ENCODE measurements at regions not wholly inside any gene's neighbourhood (a gene's known extent, or its start where the extent isn't known, plus 50 kb on each side); places are given as distances from the start of the nearest gene placed in this dataset.

- no peak for TF ChIP-seq CTCF (IDR thresholded peaks at IDR 0.05; ENCODE audit: insufficient read depth, low read length, poor library complexity, severe bottlenecking)
- no peak for DNase-seq (ENCODE audit: extremely low read depth, insufficient read length)
- Histone ChIP-seq H3K36me3 (ENCODE audit: control insufficient read depth, insufficient read depth, low read length) (no peaks in the 10 kb centered on the region), H3K4me3 (replicated peaks; ENCODE audit: low read depth, low read length) (no peak overlapping the region), H3K27me3 (replicated peaks; ENCODE audit: control insufficient read depth, insufficient read depth, low read length) (no peaks in the 10 kb centered on the region; the same call in none of the 2 replicates)
Measured at GRCh38 chr6:1044040-1044836, 267.7 kb upstream of the FOXQ1 start.

GRCh38 chr6:1043458-1043836 lies 268.5 kb upstream of the FOXQ1 start:
- H3K36me3 ChIP-seq (ENCODE audit: control insufficient read depth, insufficient read depth, low read length) = no peaks in the 10 kb centered on the region
- no peak overlapping the region for H3K4me3 ChIP-seq (replicated peaks; ENCODE audit: low read depth, low read length)
- no peak for TF ChIP-seq CTCF (IDR thresholded peaks at IDR 0.05; ENCODE audit: insufficient read depth, low read length, poor library complexity, severe bottlenecking)
- no peaks in the 10 kb centered on the region; the same call in none of the 2 replicates for H3K27me3 ChIP-seq (replicated peaks; ENCODE audit: control insufficient read depth, insufficient read depth, low read length)
- DNase-seq (ENCODE audit: extremely low read depth, insufficient read length) = no peak

- DNase-seq (ENCODE audit: extremely low read depth, insufficient read length) = no peak
- no peak for TF ChIP-seq CTCF (IDR thresholded peaks at IDR 0.05; ENCODE audit: insufficient read depth, low read length, poor library complexity, severe bottlenecking)
- H3K4me3 ChIP-seq (replicated peaks; ENCODE audit: low read depth, low read length) = no peak overlapping the region
- no peaks in the 10 kb centered on the region for H3K36me3 ChIP-seq (ENCODE audit: control insufficient read depth, insufficient read depth, low read length)
- H3K27me3 ChIP-seq (replicated peaks; ENCODE audit: control insufficient read depth, insufficient read depth, low read length) = no peaks in the 10 kb centered on the region; the same call in none of the 2 replicates
Measured at GRCh38 chr6:1042583-1043457, 269.1 kb upstream of the FOXQ1 start.

- H3K4me3 ChIP-seq (replicated peaks; ENCODE audit: low read depth, low read length) = no peak overlapping the region
- H3K36me3 ChIP-seq (ENCODE audit: control insufficient read depth, insufficient read depth, low read length) = no peaks in the 10 kb centered on the region
- no peaks in the 10 kb centered on the region; the same call in 1 of the 2 replicates for H3K27me3 ChIP-seq (replicated peaks; ENCODE audit: control insufficient read depth, insufficient read depth, low read length)
- TF ChIP-seq CTCF (IDR thresholded peaks at IDR 0.05; ENCODE audit: insufficient read depth, low read length, poor library complexity, severe bottlenecking) = no peak
- no peak for DNase-seq (ENCODE audit: extremely low read depth, insufficient read length)
Measured at GRCh38 chr6:1040393-1040792, 271.5 kb upstream of the FOXQ1 start.

- H3K36me3 ChIP-seq (ENCODE audit: control insufficient read depth, insufficient read depth, low read length) = no peaks in the 10 kb centered on the region
- TF ChIP-seq CTCF (IDR thresholded peaks at IDR 0.05; ENCODE audit: insufficient read depth, low read length, poor library complexity, severe bottlenecking) = no peak
- no peaks in the 10 kb centered on the region; the same call in 1 of the 2 replicates for H3K27me3 ChIP-seq (replicated peaks; ENCODE audit: control insufficient read depth, insufficient read depth, low read length)
- no peak for DNase-seq (ENCODE audit: extremely low read depth, insufficient read length)
- H3K4me3 ChIP-seq (replicated peaks; ENCODE audit: low read depth, low read length) = no peak overlapping the region
Measured at GRCh38 chr6:1039746-1040145, 272.2 kb upstream of the FOXQ1 start.
